Left lung (tissue), 4 donors: ENCODE measurements at regions not wholly inside any gene's neighbourhood (a gene's known extent, or its start where the extent isn't known, plus 50 kb on each side); places are given as distances from the start of the nearest gene placed in this dataset.
A peak's percentile ranks its signal among the peaks of the same experiment; 100 is the strongest.
"Not testable (repeated sequence)": the region's sequence is repeated elsewhere in the genome, so short reads cannot be mapped to it uniquely, and the experiment has no call there.

Experiments used
- ATAC-seq: fragments of 200-7000 bp; cut with Tn5 transposase; one replicate; pipeline ENCODE4 v1.9.1; 2020; ENCODE audit warnings: moderate library complexity
- DNase-seq, 4 donors: peaks; one replicate each; pipeline ENCODE4 v3.0.0-alpha.2; 2013 to 2020
- H3K27ac ChIP-seq, 2 donors: fragments of 200-600 bp; sonication (generic) in 1 of 2; one replicate each; pipeline versions ENCODE4 v1.5.0 to v1.8.0; 2020 to 2021
- H3K27me3 ChIP-seq, 2 donors: fragments of 200-600 bp; sonication (generic) in 1 of 2; one replicate each; pipeline versions ENCODE4 v1.5.0 to v1.8.0; 2020 to 2021
- H3K36me3 ChIP-seq, 2 donors: fragments of 200-600 bp; sonication (generic) in 1 of 2; one replicate each; pipeline versions ENCODE4 v1.5.0 to v1.8.0; 2020 to 2021
- H3K4me1 ChIP-seq, 2 donors: fragments of 200-600 bp; one replicate each; pipeline ENCODE4 v1.8.0; 2021
- H3K4me3 ChIP-seq, 2 donors: fragments of 200-600 bp; sonication (generic) in 1 of 2; one replicate each; pipeline versions ENCODE4 v1.5.0 to v1.8.0; 2020 to 2021; ENCODE audit warnings: mild to moderate bottlenecking in 1 of 2
- H3K9me3 ChIP-seq, 2 donors: fragments of 200-600 bp; sonication (generic) in 1 of 2; one replicate each; pipeline versions ENCODE4 v1.5.0 to v1.8.0; 2020 to 2021
- CTCF ChIP-seq, 2 donors: fragments of 200-600 bp; sonication (generic) in 1 of 2; IDR thresholded peaks; one replicate each; pipeline versions ENCODE4 v1.5.0 to v1.8.0; 2021; ENCODE audit warnings: antibody characterized with exemption in 2 of 2
- intact Hi-C, 2 donors: fragments of 100-400 bp; cut with DNase I; formaldehyde crosslinking; loops; one replicate each; pipeline versions ENCODE4 v1.11.2 to v1.14.2; 2022
- donor health status: DM: no; HTN: yes; CAD: no.
- donor health status: DM: no; HTN: no; CAD: no.

- ATAC-seq = peak; percentile 84
- H3K27me3 ChIP-seq = no peaks in the 10 kb centered on the region
- intact Hi-C loops = no loop called here
- H3K4me1 ChIP-seq = peaks cover 6 to 10% of the 10 kb centered on the region in 2 donors
- H3K36me3 ChIP-seq = no peaks in the 10 kb centered on the region
- H3K27ac ChIP-seq = no peak overlapping the region
- no peak for TF ChIP-seq CTCF (IDR thresholded peaks at IDR 0.05)
- no peaks in the 10 kb centered on the region for H3K9me3 ChIP-seq
- no peak overlapping the region for H3K4me3 ChIP-seq
- peak in 3 of 4 donors; percentile 41 to 76 (median 60) for DNase-seq
Observed at GRCh38 chr2:60213865-60214625, 339.4 kb downstream of the BCL11A start.

GRCh38 chr2:60212181-60212945, 341.1 kb downstream of the BCL11A start:
- no peak for ATAC-seq
- no peaks in the 10 kb centered on the region for H3K9me3 ChIP-seq
- intact Hi-C loops = no loop called here
- no peak for DNase-seq
- H3K4me1 ChIP-seq = peaks cover 6 to 10% of the 10 kb centered on the region in 2 donors
- TF ChIP-seq CTCF (IDR thresholded peaks at IDR 0.05) = no peak
- no peaks in the 10 kb centered on the region for H3K27me3 ChIP-seq
- no peak overlapping the region for H3K27ac ChIP-seq
- no peak overlapping the region for H3K4me3 ChIP-seq
- H3K36me3 ChIP-seq = no peaks in the 10 kb centered on the region

- H3K9me3 ChIP-seq = peaks cover 0 to 20% of the 10 kb centered on the region in 2 donors
- DNase-seq, ATAC-seq, intact Hi-C loops, H3K36me3 ChIP-seq, H3K27me3 ChIP-seq, H3K4me1 ChIP-seq, H3K4me3 ChIP-seq, H3K27ac ChIP-seq: not testable (repeated sequence)
Observed at GRCh38 chr2:60189006-60189405, 364.4 kb downstream of the BCL11A start.

GRCh38 chr2:60175290-60175689, 378.2 kb downstream of the BCL11A start:
- intact Hi-C loops = no loop called here
- ATAC-seq (no peak), DNase-seq (no peak)
- no peaks in the 10 kb centered on the region for H3K9me3 ChIP-seq
- H3K27me3 ChIP-seq = no peaks in the 10 kb centered on the region
- no peaks in the 10 kb centered on the region for H3K36me3 ChIP-seq
- H3K4me3 ChIP-seq = no peak overlapping the region
- no peak overlapping the region for H3K27ac ChIP-seq
- no peaks in the 10 kb centered on the region for H3K4me1 ChIP-seq
- no peak for TF ChIP-seq CTCF (IDR thresholded peaks at IDR 0.05)

- no peak for TF ChIP-seq CTCF (IDR thresholded peaks at IDR 0.05)
- H3K36me3 ChIP-seq = no peaks in the 10 kb centered on the region
- ATAC-seq (no peak), DNase-seq (no peak)
- H3K27ac ChIP-seq = no peak overlapping the region
- no peak overlapping the region for H3K4me3 ChIP-seq
- intact Hi-C loops = no loop called here
- no peaks in the 10 kb centered on the region for H3K4me1 ChIP-seq
- no peaks in the 10 kb centered on the region for H3K27me3 ChIP-seq
- no peaks in the 10 kb centered on the region for H3K9me3 ChIP-seq
Observed at GRCh38 chr2:60174146-60174545, 379.3 kb downstream of the BCL11A start.
